Peyer's patch (tissue), 4 donors: ENCODE measurements at regions not wholly inside any gene's neighbourhood (a gene's known extent, or its start where the extent isn't known, plus 50 kb on each side); places are given as distances from the start of the nearest gene placed in this dataset.

ENCODE experiments used
- DNase-seq, 3 donors: peaks; one replicate each; pipeline ENCODE4 v3.0.0-alpha.2; 2017 to 2019
- H3K27ac ChIP-seq, 4 donors: fragments of 200-600 bp; sonication (generic); one replicate each; pipeline ENCODE4 v1.5.1; 2016 to 2019
- H3K27me3 ChIP-seq, 2 donors: fragments of 200-600 bp; sonication (generic); one replicate each; pipeline ENCODE4 v1.5.1; 2019
- H3K36me3 ChIP-seq, 3 donors: fragments of 200-600 bp; sonication (generic); one replicate each; pipeline ENCODE4 v1.5.1; 2016 to 2019
- H3K4me1 ChIP-seq, 4 donors: fragments of 200-600 bp; sonication (generic); one replicate each; pipeline ENCODE4 v1.5.1; 2016 to 2019
- H3K4me3 ChIP-seq, 4 donors: fragments of 200-600 bp; sonication (generic); 1 replicate in 3 of 4; 2 replicates in 1 of 4; pipeline ENCODE4 v1.5.1; 2016 to 2019; ENCODE audit warnings: mild to moderate bottlenecking in 1 of 4
- H3K9me3 ChIP-seq, 4 donors: fragments of 200-600 bp; sonication (generic); one replicate each; pipeline ENCODE4 v1.5.1; 2016 to 2019; ENCODE audit warnings: mild to moderate bottlenecking in 1 of 4
- CTCF ChIP-seq, 6 experiments: fragments of 450-650 bp in 4 of 6; fragments of 200-600 bp in 2 of 6; sonication (generic) in 1 of 6; IDR thresholded peaks; one replicate each; pipeline ENCODE4 v1.5.1; 2017 to 2019; ENCODE audit warnings: antibody characterized with exemption in 6 of 6, mild to moderate bottlenecking in 3 of 6, moderate library complexity in 1 of 6
- POLR2A ChIP-seq, 2 donors: fragments of 450-650 bp; IDR thresholded peaks; one replicate each; pipeline ENCODE4 v1.5.1; 2017; ENCODE audit warnings: antibody characterized with exemption in 2 of 2, mild to moderate bottlenecking in 2 of 2, moderate library complexity in 2 of 2

GRCh38 chr3:28890373-28890772, 390.5 kb upstream of the RBMS3 start:
- no peak for DNase-seq
- no peaks in the 10 kb centered on the region for H3K4me1 ChIP-seq
- H3K27ac ChIP-seq = no peak overlapping the region
- H3K9me3 ChIP-seq = no peaks in the 10 kb centered on the region
- H3K36me3 ChIP-seq = no peaks in the 10 kb centered on the region
- no peak for TF ChIP-seq POLR2A (IDR thresholded peaks at IDR 0.05)
- TF ChIP-seq CTCF (IDR thresholded peaks at IDR 0.05) = no peak
- H3K4me3 ChIP-seq = no peak overlapping the region
- no peaks in the 10 kb centered on the region for H3K27me3 ChIP-seq

GRCh38 chr3:28891485-28891884, 389.4 kb upstream of the RBMS3 start:
- Histone ChIP-seq H3K4me3 (no peak overlapping the region), H3K27me3 (no peaks in the 10 kb centered on the region), H3K36me3 (no peaks in the 10 kb centered on the region), H3K27ac (no peak overlapping the region), H3K4me1 (no peaks in the 10 kb centered on the region), H3K9me3 (no peaks in the 10 kb centered on the region)
- TF ChIP-seq POLR2A (IDR thresholded peaks at IDR 0.05) (no peak), CTCF (IDR thresholded peaks at IDR 0.05) (no peak)
- no peak for DNase-seq

GRCh38 chr3:28900301-28900700, 380.6 kb upstream of the RBMS3 start:
- no peaks in the 10 kb centered on the region for H3K36me3 ChIP-seq
- no peak for TF ChIP-seq POLR2A (IDR thresholded peaks at IDR 0.05)
- TF ChIP-seq CTCF (IDR thresholded peaks at IDR 0.05) = no peak
- H3K27ac ChIP-seq = no peak overlapping the region
- no peaks in the 10 kb centered on the region for H3K9me3 ChIP-seq
- no peaks in the 10 kb centered on the region for H3K27me3 ChIP-seq
- H3K4me3 ChIP-seq = no peak overlapping the region
- no peak for DNase-seq
- no peaks in the 10 kb centered on the region for H3K4me1 ChIP-seq

GRCh38 chr3:28901018-28901417, 379.9 kb upstream of the RBMS3 start:
- Histone ChIP-seq H3K4me3 (no peak overlapping the region), H3K36me3 (no peaks in the 10 kb centered on the region), H3K27me3 (no peaks in the 10 kb centered on the region), H3K27ac (no peak overlapping the region), H3K9me3 (no peaks in the 10 kb centered on the region), H3K4me1 (no peaks in the 10 kb centered on the region)
- TF ChIP-seq CTCF (IDR thresholded peaks at IDR 0.05) (no peak), POLR2A (IDR thresholded peaks at IDR 0.05) (no peak)
- no peak for DNase-seq

GRCh38 chr3:28903171-28903601, 377.7 kb upstream of the RBMS3 start:
- H3K36me3 ChIP-seq = no peaks in the 10 kb centered on the region
- H3K27ac ChIP-seq = no peak overlapping the region
- no peak overlapping the region for H3K4me3 ChIP-seq
- peak in 1 of 3 donors; percentile 39 for DNase-seq
- TF ChIP-seq POLR2A (IDR thresholded peaks at IDR 0.05) (no peak), CTCF (IDR thresholded peaks at IDR 0.05) (no peak)
- no peaks in the 10 kb centered on the region for H3K9me3 ChIP-seq
- no peaks in the 10 kb centered on the region for H3K4me1 ChIP-seq
- no peaks in the 10 kb centered on the region for H3K27me3 ChIP-seq

- TF ChIP-seq POLR2A (IDR thresholded peaks at IDR 0.05) (no peak), CTCF (IDR thresholded peaks at IDR 0.05) (no peak)
Measured at GRCh38 chr3:28905798-28906197, 375.1 kb upstream of the RBMS3 start.

More at GRCh38 chr3:28905798-28906197, 375.1 kb upstream of the RBMS3 start:
- Histone ChIP-seq H3K9me3 (no peaks in the 10 kb centered on the region), H3K4me3 (no peak overlapping the region), H3K36me3 (no peaks in the 10 kb centered on the region), H3K27me3 (no peaks in the 10 kb centered on the region), H3K4me1 (no peaks in the 10 kb centered on the region), H3K27ac (no peak overlapping the region)
- no peak for DNase-seq
